DND-41 (cell line): ENCODE measurements at regions not wholly inside any gene's neighbourhood (a gene's known extent, or its start where the extent isn't known, plus 50 kb on each side); places are given as distances from the start of the nearest gene placed in this dataset.

Experiments used
- CTCF ChIP-seq: IDR thresholded peaks from 2 replicates; pipeline ENCODE4 v1.5.1; 2012; ENCODE audit warnings: borderline replicate concordance, low read length, moderate library complexity, mild to moderate bottlenecking; ENCODE audit not compliant: poor library complexity, severe bottlenecking; ENCODE audit errors: extremely low read depth
- EZH2 ChIP-seq: IDR thresholded peaks from 3 replicates; pipeline ENCODE4 v1.6.1; 2012; ENCODE audit warnings: borderline replicate concordance, low read depth, mild to moderate bottlenecking, moderate library complexity, low read length, inconsistent platforms; ENCODE audit not compliant: severe bottlenecking

GRCh38 chr5:106072208-106072607 lies 1598.5 kb downstream of the EFNA5 start:
- TF ChIP-seq CTCF (no peak), EZH2 (no peak)
